OCI-LY3 (cell line): ENCODE measurements at regions not wholly inside any gene's neighbourhood (a gene's known extent, or its start where the extent isn't known, plus 50 kb on each side); places are given as distances from the start of the nearest gene placed in this dataset.

Experiments used
- H2AFZ ChIP-seq: fragments of 200-600, 300-600 bp; shearing (Covaris generic); 2 replicates; pipeline ENCODE4 v1.6.0; 2014; ENCODE audit warnings: antibody characterized with exemption, low read depth, low read length
- H3K27ac ChIP-seq: fragments of 200-600, 300-600 bp; sonication (generic); 2 replicates; pipeline ENCODE4 v1.5.1; 2014; ENCODE audit warnings: mild to moderate bottlenecking, low read length, moderate library complexity, mixed read lengths
- H3K27me3 ChIP-seq: fragments of 200-600, 300-600 bp; sonication (generic); 2 replicates; pipeline ENCODE4 v1.6.1; 2014; ENCODE audit warnings: low read depth, low read length, mixed read lengths
- H3K36me3 ChIP-seq: fragments of 200-600, 300-600 bp; sonication (generic); replicated peaks from 2 replicates; pipeline ENCODE3; 2014; ENCODE audit warnings: low read depth, low read length, mixed read lengths
- H3K4me1 ChIP-seq: fragments of 300-600, 200-600 bp; sonication (generic); 2 replicates; pipeline ENCODE4 v1.6.1; 2014; ENCODE audit warnings: low read length, mixed read lengths
- H3K4me2 ChIP-seq: fragments of 200-600, 300-600 bp; sonication (generic); 2 replicates; pipeline ENCODE4 v1.6.1; 2014; ENCODE audit warnings: low read length, mixed read lengths
- H3K4me3 ChIP-seq: fragments of 300-600, 200-600 bp; sonication (generic); 2 replicates; pipeline ENCODE4 v1.5.1; 2014; ENCODE audit warnings: antibody characterized with exemption, mild to moderate bottlenecking, low read length, moderate library complexity
- H3K79me2 ChIP-seq: fragments of 300-600, 200-600 bp; shearing (Covaris generic); 2 replicates; pipeline ENCODE4 v1.6.1; 2014; ENCODE audit warnings: mild to moderate bottlenecking, low read length, mixed read lengths
- H3K9ac ChIP-seq: fragments of 300-600, 200-600 bp; shearing (Covaris generic); 2 replicates; pipeline ENCODE4 v1.6.0; 2014; ENCODE audit warnings: mild to moderate bottlenecking, low read length, moderate library complexity
- H3K9me3 ChIP-seq: fragments of 200-600, 300-600 bp; shearing (Covaris generic); 2 replicates; pipeline ENCODE4 v1.6.1; 2014; ENCODE audit warnings: low read length, mixed read lengths; ENCODE audit not compliant: insufficient read depth
- H4K20me1 ChIP-seq: fragments of 200-600, 300-600 bp; sonication (generic); 2 replicates; pipeline ENCODE4 v1.6.1; 2016; ENCODE audit warnings: low read length, mixed read lengths; ENCODE audit not compliant: insufficient read depth
- EZH2phosphoT487 ChIP-seq: fragments of 200-600 bp; shearing (Covaris generic); IDR thresholded peaks from 2 replicates; pipeline ENCODE4 v1.6.1; 2018; ENCODE audit warnings: antibody characterized with exemption, mixed run types, low read depth
- TF ChIP-seq, protein P1 (sequence below): fragments of 200-600, 300-600 bp; sonication (generic); IDR thresholded peaks from 2 replicates; pipeline ENCODE4 v1.5.1; 2014; ENCODE audit warnings: antibody characterized with exemption, low read length, low read depth

DNA sequence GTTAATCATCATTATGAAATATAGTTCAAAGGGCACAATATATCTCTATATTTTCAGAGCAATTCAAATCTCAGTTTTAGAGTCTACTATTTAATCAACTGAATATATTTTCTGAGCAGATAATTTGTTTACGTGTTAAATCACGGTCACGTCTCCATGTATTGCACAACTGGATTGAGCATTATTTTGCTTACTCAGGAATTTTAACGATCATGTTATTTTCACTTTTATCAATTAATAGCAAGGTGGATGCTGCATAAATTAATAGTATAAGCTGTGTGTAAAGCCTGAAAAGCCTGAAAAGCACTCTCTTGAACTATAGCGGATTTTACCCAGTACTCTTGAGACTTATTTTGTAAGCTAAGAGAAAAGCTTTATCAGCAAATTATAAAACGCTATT, 374.9 kb downstream of the MAGEB5 start:
- Histone ChIP-seq H4K20me1 (no peaks in the 10 kb centered on the region), H3K36me3 (no peaks in the 10 kb centered on the region), H3K27ac (no peak overlapping the region), H2AFZ (no peak overlapping the region), H3K4me2 (no peak overlapping the region), H3K79me2 (no peaks in the 10 kb centered on the region), H3K9ac (no peak overlapping the region), H3K4me3 (no peak overlapping the region), H3K27me3 (no peaks in the 10 kb centered on the region), H3K4me1 (no peaks in the 10 kb centered on the region), H3K9me3 (no peaks in the 10 kb centered on the region)
- no peak for TF ChIP-seq EZH2phosphoT487
- TF ChIP-seq, protein P1, sequence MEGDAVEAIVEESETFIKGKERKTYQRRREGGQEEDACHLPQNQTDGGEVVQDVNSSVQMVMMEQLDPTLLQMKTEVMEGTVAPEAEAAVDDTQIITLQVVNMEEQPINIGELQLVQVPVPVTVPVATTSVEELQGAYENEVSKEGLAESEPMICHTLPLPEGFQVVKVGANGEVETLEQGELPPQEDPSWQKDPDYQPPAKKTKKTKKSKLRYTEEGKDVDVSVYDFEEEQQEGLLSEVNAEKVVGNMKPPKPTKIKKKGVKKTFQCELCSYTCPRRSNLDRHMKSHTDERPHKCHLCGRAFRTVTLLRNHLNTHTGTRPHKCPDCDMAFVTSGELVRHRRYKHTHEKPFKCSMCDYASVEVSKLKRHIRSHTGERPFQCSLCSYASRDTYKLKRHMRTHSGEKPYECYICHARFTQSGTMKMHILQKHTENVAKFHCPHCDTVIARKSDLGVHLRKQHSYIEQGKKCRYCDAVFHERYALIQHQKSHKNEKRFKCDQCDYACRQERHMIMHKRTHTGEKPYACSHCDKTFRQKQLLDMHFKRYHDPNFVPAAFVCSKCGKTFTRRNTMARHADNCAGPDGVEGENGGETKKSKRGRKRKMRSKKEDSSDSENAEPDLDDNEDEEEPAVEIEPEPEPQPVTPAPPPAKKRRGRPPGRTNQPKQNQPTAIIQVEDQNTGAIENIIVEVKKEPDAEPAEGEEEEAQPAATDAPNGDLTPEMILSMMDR: no peak

DNA sequence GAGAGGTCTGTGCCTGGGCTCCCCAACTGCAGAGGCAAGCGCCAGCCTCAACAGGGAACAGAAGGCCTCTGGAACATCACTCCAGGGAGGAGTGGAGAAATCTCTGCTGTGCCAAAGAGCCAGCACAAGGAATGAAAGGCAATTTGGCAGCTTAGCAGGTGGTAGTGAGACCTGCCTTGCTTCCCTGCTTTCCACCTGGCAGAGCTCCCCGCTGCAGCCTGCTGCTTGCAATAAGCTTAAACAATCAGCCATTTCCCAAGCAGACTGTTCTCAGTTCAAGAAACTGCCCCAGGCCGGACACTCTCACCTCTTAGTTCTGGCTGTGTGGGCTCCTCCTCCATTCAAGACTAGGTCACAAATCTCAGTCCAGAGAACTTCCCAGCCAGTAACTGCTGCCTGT, 370.6 kb downstream of the MAGEB5 start:
- no peaks in the 10 kb centered on the region for H3K9me3 ChIP-seq
- TF ChIP-seq, protein P1: no peak
- TF ChIP-seq EZH2phosphoT487: no peak
- no peak overlapping the region for H3K4me3 ChIP-seq
- H3K27ac ChIP-seq: no peak overlapping the region
- H3K79me2 ChIP-seq: no peaks in the 10 kb centered on the region
- no peak overlapping the region for H2AFZ ChIP-seq
- no peaks in the 10 kb centered on the region for H3K36me3 ChIP-seq
- H3K4me1 ChIP-seq: no peaks in the 10 kb centered on the region
- H3K27me3 ChIP-seq: no peaks in the 10 kb centered on the region
- H4K20me1 ChIP-seq: no peaks in the 10 kb centered on the region
- no peak overlapping the region for H3K4me2 ChIP-seq
- H3K9ac ChIP-seq: no peak overlapping the region

DNA sequence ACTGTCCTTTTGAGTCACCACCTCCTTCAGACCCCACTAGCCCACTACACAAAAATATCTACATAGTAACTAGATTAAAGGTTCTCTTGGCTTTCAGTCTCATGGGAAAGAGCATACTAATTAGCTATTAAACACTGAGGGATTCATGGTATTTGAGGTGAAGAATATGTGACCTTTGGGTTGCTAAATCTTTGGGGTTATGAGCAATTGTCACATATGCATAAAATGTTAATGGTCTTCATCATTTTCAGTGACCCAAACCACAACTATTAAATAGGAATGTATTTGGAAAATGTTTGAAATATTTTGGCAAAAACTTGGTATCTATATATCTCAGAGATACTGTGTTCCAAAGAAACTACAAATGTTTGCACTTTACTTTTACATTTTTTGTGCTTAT, 365.1 kb downstream of the MAGEB5 start:
- Histone ChIP-seq H3K9ac (no peak overlapping the region), H3K9me3 (no peaks in the 10 kb centered on the region), H3K27me3 (no peaks in the 10 kb centered on the region), H3K4me3 (no peak overlapping the region), H3K4me1 (no peaks in the 10 kb centered on the region), H3K79me2 (no peaks in the 10 kb centered on the region), H2AFZ (no peak overlapping the region), H3K27ac (no peak overlapping the region), H4K20me1 (no peaks in the 10 kb centered on the region), H3K4me2 (no peak overlapping the region), H3K36me3 (no peaks in the 10 kb centered on the region)
- TF ChIP-seq, protein P1: no peak
- TF ChIP-seq EZH2phosphoT487: no peak

DNA sequence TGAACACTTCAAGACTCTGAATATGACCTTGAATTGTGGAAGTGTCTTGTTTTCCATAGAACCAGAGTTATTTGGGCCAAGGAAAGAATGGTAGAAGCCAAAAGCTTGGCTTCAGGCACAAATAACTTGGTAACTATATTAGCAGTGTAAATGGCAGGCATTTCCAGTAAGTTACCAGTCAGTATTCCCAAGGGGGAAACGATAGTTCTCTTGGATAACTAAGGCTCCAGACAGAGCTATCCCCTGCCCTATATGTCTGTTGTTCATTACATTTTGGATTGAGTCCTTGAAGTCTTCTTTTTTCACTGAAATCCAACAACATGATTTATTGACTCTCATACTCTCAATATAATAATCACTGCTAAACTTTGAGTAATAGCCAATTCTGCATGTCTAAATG, 364.1 kb downstream of the MAGEB5 start:
- Histone ChIP-seq H3K27me3 (no peaks in the 10 kb centered on the region), H4K20me1 (no peaks in the 10 kb centered on the region), H3K79me2 (no peaks in the 10 kb centered on the region)

More for the DNA sequence above, 364.1 kb downstream of the MAGEB5 start:
- Histone ChIP-seq H2AFZ (no peak overlapping the region), H3K4me1 (no peaks in the 10 kb centered on the region), H3K9ac (no peak overlapping the region), H3K36me3 (no peaks in the 10 kb centered on the region), H3K4me2 (no peak overlapping the region), H3K4me3 (no peak overlapping the region), H3K27ac (no peak overlapping the region), H3K9me3 (no peaks in the 10 kb centered on the region)
- TF ChIP-seq, protein P1: no peak
- no peak for TF ChIP-seq EZH2phosphoT487
